Hematopoietic multipotent progenitor cell treated with erythropoietin and hydrocortisone succinate and interleukin-3 and kit ligand, for 15 days (in vitro differentiated cells): ENCODE measurements at regions not wholly inside any gene's neighbourhood (a gene's known extent, or its start where the extent isn't known, plus 50 kb on each side); places are given as distances from the start of the nearest gene placed in this dataset.
"Not testable (repeated sequence)": the region's sequence is repeated elsewhere in the genome, so short reads cannot be mapped to it uniquely, and the experiment has no call there.

Experiments
- DNase-seq: peaks from one replicate; pipeline ENCODE4 v3.0.0-alpha.2; 2015; ENCODE audit warnings: low spot score

- no peak for DNase-seq
Observed at GRCh38 chr12:69028941-69029729, 96.2 kb upstream of the CPM start.

GRCh38 chr12:69030321-69030720 lies 97.3 kb upstream of the CPM start:
- DNase-seq: no peak

- no peak for DNase-seq
Observed at GRCh38 chr12:69036533-69036932, 103.6 kb upstream of the CPM start.

GRCh38 chr12:69036999-69037398 lies 104.0 kb upstream of the CPM start:
- DNase-seq: no peak

- DNase-seq: no peak
Observed at GRCh38 chr12:69039911-69040310, 106.9 kb upstream of the CPM start.

- no peak for DNase-seq
Observed at GRCh38 chr12:69042557-69042956, 109.6 kb upstream of the CPM start.

- no peak for DNase-seq
Observed at GRCh38 chr12:69042970-69043369, 110.0 kb upstream of the CPM start.

GRCh38 chr12:69044887-69045286 lies 111.9 kb upstream of the CPM start:
- no peak for DNase-seq

GRCh38 chr12:69045430-69045829 lies 112.5 kb upstream of the CPM start:
- DNase-seq: no peak

- DNase-seq: no peak
Observed at GRCh38 chr12:69046363-69046762, 113.4 kb upstream of the CPM start.

- no peak for DNase-seq
Observed at GRCh38 chr12:69046920-69047319, 113.9 kb upstream of the CPM start.

GRCh38 chr12:69047990-69048389 lies 115.0 kb upstream of the CPM start:
- no peak for DNase-seq

- not testable (repeated sequence) for DNase-seq
Observed at GRCh38 chr12:69049855-69050254, 116.9 kb upstream of the CPM start.

GRCh38 chr12:69052613-69053408 lies 119.8 kb upstream of the CPM start:
- no peak for DNase-seq

GRCh38 chr12:69054343-69055056 lies 121.5 kb upstream of the CPM start:
- no peak for DNase-seq

GRCh38 chr12:69055280-69055679 lies 122.3 kb upstream of the CPM start:
- DNase-seq: no peak

GRCh38 chr12:69055706-69056105 lies 122.7 kb upstream of the CPM start:
- no peak for DNase-seq

GRCh38 chr12:69056743-69057515 lies 124.0 kb upstream of the CPM start:
- no peak for DNase-seq

GRCh38 chr12:69057742-69058141 lies 124.8 kb upstream of the CPM start:
- no peak for DNase-seq

GRCh38 chr12:69059465-69060457 lies 126.8 kb upstream of the CPM start:
- no peak for DNase-seq

- no peak for DNase-seq
Observed at GRCh38 chr12:69061574-69061973, 128.6 kb upstream of the CPM start.
